ENCODE measurements at regions not wholly inside any gene's neighbourhood (a gene's known extent, or its start where the extent isn't known, plus 50 kb on each side); places are given as distances from the start of the nearest gene placed in this dataset.

DNA sequence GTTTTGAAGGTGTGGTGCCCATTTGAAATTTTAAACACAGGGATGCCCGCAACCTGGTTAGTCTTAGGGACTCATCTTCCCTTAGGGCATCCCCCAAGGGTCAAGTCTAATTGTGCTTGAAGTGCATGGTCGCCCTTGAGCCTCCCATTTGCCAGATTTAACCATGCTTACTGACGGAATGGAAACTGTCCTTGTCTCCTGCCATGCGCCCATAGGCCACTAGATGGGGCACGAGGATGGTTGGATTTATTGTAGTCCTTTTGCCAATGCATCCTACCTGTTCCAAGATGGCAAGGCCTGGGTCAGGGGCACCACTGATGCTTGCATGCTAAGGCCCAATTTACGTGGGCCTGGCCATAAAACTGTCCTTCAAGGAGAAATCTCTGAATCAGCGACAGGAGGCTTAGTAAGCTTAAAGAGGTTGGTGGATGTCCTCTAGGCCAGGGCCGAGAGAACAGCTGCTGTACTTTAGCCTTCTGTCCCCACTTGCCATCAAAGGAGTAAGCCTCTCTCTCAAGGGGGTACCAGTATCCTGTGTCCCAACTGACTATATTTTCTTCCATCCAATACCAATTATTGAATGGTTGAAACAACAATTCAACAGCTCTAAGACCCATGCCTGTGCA, 355.4 kb downstream of the OTOL1 start:
- no peak for TF ChIP-seq EP300 (IDR thresholded peaks at IDR 0.05; ENCODE audit: borderline replicate concordance)
- TF ChIP-seq, protein P1, sequence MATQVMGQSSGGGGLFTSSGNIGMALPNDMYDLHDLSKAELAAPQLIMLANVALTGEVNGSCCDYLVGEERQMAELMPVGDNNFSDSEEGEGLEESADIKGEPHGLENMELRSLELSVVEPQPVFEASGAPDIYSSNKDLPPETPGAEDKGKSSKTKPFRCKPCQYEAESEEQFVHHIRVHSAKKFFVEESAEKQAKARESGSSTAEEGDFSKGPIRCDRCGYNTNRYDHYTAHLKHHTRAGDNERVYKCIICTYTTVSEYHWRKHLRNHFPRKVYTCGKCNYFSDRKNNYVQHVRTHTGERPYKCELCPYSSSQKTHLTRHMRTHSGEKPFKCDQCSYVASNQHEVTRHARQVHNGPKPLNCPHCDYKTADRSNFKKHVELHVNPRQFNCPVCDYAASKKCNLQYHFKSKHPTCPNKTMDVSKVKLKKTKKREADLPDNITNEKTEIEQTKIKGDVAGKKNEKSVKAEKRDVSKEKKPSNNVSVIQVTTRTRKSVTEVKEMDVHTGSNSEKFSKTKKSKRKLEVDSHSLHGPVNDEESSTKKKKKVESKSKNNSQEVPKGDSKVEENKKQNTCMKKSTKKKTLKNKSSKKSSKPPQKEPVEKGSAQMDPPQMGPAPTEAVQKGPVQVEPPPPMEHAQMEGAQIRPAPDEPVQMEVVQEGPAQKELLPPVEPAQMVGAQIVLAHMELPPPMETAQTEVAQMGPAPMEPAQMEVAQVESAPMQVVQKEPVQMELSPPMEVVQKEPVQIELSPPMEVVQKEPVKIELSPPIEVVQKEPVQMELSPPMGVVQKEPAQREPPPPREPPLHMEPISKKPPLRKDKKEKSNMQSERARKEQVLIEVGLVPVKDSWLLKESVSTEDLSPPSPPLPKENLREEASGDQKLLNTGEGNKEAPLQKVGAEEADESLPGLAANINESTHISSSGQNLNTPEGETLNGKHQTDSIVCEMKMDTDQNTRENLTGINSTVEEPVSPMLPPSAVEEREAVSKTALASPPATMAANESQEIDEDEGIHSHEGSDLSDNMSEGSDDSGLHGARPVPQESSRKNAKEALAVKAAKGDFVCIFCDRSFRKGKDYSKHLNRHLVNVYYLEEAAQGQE (IDR thresholded peaks at IDR 0.05; ENCODE audit: low read depth): no peak
- TF ChIP-seq RAD21 (IDR thresholded peaks at IDR 0.05; ENCODE audit: low read depth): peak; percentile 85
- TF ChIP-seq TCF12 (IDR thresholded peaks at IDR 0.05; ENCODE audit: low read depth): no peak
- TF ChIP-seq TAF1 (IDR thresholded peaks at IDR 0.05; ENCODE audit: low read depth): no peak

DNA sequence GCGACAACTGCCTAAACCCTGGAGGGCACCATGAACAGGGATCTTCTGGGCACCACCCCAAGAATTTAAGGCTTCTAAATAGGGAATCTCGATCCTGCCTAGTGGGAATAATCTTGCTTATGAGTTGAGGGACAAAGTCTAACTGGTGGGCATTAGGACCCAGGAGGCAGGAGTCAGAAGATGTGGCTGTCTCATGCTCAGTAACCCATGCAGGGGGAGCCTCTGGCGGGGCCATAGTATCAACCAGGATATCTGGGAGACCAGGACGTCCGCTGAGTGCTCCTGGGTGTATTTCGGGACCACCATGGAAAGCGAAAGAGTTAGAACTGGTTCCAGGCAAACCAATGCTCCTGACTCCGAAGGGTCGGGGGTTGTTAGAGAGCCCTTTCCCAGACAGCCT, 356.1 kb downstream of the OTOL1 start:
- TF ChIP-seq TEAD4 (IDR thresholded peaks at IDR 0.05): no peak
- TF ChIP-seq NFIC (IDR thresholded peaks at IDR 0.05): no peak
- TF ChIP-seq TAF1 (IDR thresholded peaks at IDR 0.05; ENCODE audit: low read depth): no peak
- TF ChIP-seq, protein P1 (IDR thresholded peaks at IDR 0.05; ENCODE audit: low read depth): no peak
- TF ChIP-seq EGR1 (IDR thresholded peaks at IDR 0.05): no peak
- TF ChIP-seq, protein P2, sequence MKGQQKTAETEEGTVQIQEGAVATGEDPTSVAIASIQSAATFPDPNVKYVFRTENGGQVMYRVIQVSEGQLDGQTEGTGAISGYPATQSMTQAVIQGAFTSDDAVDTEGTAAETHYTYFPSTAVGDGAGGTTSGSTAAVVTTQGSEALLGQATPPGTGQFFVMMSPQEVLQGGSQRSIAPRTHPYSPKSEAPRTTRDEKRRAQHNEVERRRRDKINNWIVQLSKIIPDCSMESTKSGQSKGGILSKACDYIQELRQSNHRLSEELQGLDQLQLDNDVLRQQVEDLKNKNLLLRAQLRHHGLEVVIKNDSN (IDR thresholded peaks at IDR 0.05): no peak
- no peak for TF ChIP-seq TCF12 (IDR thresholded peaks at IDR 0.05; ENCODE audit: low read depth)
- no peak for TF ChIP-seq CREB1 (IDR thresholded peaks at IDR 0.05; ENCODE audit: low read depth)
- TF ChIP-seq YY1 (IDR thresholded peaks at IDR 0.05; ENCODE audit: low read depth): no peak
- no peak for TF ChIP-seq RAD21 (IDR thresholded peaks at IDR 0.05; ENCODE audit: low read depth)
- TF ChIP-seq CEBPB (IDR thresholded peaks at IDR 0.05): no peak
- TF ChIP-seq EP300 (IDR thresholded peaks at IDR 0.05; ENCODE audit: borderline replicate concordance): no peak
- TF ChIP-seq FOXM1 (IDR thresholded peaks at IDR 0.05; ENCODE audit: borderline replicate concordance, low read depth): no peak
- no peak for TF ChIP-seq ZBTB7A (IDR thresholded peaks at IDR 0.05; ENCODE audit: low read depth)
- TF ChIP-seq, protein P3, sequence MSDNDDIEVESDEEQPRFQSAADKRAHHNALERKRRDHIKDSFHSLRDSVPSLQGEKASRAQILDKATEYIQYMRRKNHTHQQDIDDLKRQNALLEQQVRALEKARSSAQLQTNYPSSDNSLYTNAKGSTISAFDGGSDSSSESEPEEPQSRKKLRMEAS (IDR thresholded peaks at IDR 0.05): no peak

DNA sequence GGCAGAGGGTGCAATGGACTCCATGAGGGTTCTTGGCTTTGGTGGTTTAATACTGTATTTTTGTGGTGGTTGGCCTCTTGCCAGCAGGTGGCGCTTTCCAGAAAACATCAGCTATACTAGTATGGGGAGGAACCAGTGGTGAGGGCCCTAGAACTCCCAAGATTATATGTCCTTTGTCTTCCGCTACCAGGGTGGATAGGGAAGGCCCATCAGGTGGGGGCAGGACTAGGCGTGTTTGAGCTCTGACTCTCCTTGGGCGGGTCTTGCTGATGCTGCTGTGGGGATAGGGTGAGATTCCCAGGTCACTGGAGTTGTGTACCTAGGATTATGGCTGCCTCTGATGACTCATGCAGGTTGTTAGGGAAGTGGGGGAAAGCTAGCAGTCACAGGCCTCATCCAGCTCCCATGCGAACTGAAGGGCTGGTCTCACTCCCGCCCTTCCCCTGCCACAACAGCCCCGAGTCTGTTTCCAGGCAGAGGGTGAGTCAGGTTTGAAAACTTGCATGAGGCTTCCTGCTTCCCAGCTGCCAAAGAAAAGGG, 357.7 kb downstream of the OTOL1 start:
- TF ChIP-seq TEAD4 (IDR thresholded peaks at IDR 0.05): no peak
- peak; percentile 30; the same call in 1 of the 2 replicates for TF ChIP-seq RAD21 (IDR thresholded peaks at IDR 0.05; ENCODE audit: low read depth)

DNA sequence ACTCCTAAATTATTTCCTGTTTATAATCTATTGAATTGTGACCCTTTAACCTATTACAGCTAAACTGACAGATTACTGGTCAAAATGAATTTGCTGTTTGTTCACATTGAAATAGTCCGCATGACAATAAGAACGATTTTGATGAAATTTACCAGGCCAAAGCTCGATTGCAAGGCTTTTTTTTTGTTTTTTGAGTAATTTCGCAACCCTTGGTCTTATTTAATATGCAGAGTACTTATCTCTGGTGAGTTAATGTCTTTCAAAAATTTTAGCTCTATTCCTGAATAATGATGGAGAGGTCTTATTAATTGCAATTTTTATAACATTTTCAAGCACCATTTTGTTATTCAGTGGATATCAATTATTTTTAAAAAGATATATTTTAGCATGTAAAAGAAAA, 362.4 kb downstream of the OTOL1 start:
- TF ChIP-seq TCF12 (IDR thresholded peaks at IDR 0.05; ENCODE audit: low read depth) (no peak), TEAD4 (IDR thresholded peaks at IDR 0.05) (no peak), NFIC (IDR thresholded peaks at IDR 0.05) (no peak), RAD21 (IDR thresholded peaks at IDR 0.05; ENCODE audit: low read depth) (no peak), ZBTB7A (IDR thresholded peaks at IDR 0.05; ENCODE audit: low read depth) (no peak), EP300 (IDR thresholded peaks at IDR 0.05; ENCODE audit: borderline replicate concordance) (no peak), EGR1 (IDR thresholded peaks at IDR 0.05) (no peak), CEBPB (IDR thresholded peaks at IDR 0.05) (no peak), CREB1 (IDR thresholded peaks at IDR 0.05; ENCODE audit: low read depth) (no peak)
- TF ChIP-seq, protein P1 (IDR thresholded peaks at IDR 0.05; ENCODE audit: low read depth): no peak

DNA sequence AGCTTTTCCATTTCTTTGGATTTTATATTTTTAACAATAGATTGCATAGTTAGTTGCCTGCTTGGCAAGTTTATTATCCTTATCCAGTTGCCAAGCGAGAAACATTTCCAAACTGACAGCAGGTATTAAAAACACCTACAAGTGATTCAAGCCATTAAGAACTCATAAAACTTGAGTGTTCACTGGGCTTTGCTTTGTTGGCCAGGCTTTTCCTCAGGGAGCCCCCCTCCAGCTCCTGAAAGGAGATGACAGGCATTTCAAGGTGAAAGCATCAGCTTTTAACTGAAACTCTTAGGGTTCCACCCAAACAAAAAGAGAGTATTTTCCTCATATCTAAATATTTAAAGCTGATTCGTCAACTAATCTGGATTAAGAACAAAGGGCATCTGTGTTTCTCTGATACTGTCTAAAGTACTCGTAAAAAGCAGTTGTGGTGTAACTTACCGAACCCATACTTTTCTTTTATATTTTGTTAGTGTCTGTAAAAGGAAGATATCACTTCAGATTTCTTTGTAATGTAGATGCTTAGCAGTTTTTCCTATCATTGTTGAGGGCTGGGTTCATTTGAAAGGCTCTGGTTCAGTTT, 363.4 kb downstream of the OTOL1 start:
- TF ChIP-seq RAD21 (IDR thresholded peaks at IDR 0.05; ENCODE audit: low read depth): no peak
- no peak for TF ChIP-seq EGR1 (IDR thresholded peaks at IDR 0.05)
- TF ChIP-seq TEAD4 (IDR thresholded peaks at IDR 0.05): no peak
- TF ChIP-seq, protein P2 (IDR thresholded peaks at IDR 0.05): no peak
- TF ChIP-seq CEBPB (IDR thresholded peaks at IDR 0.05): no peak
- no peak for TF ChIP-seq ZBTB7A (IDR thresholded peaks at IDR 0.05; ENCODE audit: low read depth)
- no peak for TF ChIP-seq TAF1 (IDR thresholded peaks at IDR 0.05; ENCODE audit: low read depth)
- no peak for TF ChIP-seq FOXM1 (IDR thresholded peaks at IDR 0.05; ENCODE audit: borderline replicate concordance, low read depth)
- no peak for TF ChIP-seq NFIC (IDR thresholded peaks at IDR 0.05)
